Epithelial cell of proximal tubule (primary cell): ENCODE measurements at regions not wholly inside any gene's neighbourhood (a gene's known extent, or its start where the extent isn't known, plus 50 kb on each side); places are given as distances from the start of the nearest gene placed in this dataset.
"Not testable (repeated sequence)": the region's sequence is repeated elsewhere in the genome, so short reads cannot be mapped to it uniquely, and the experiment has no call there.

ENCODE experiments used
- DNase-seq: peaks from one replicate; pipeline ENCODE4 v3.0.0-alpha.2; 2011; ENCODE audit warnings: low read depth
- H3K4me3 ChIP-seq: 2 replicates; pipeline ENCODE4 v1.5.1; 2011; ENCODE audit warnings: low read depth, mild to moderate bottlenecking, low read length
- TF ChIP-seq, protein P1 (sequence below): conservative IDR thresholded peaks from 2 replicates; pipeline ENCODE4 v1.5.1; 2012; ENCODE audit warnings: low read depth, mild to moderate bottlenecking, low read length

DNA sequence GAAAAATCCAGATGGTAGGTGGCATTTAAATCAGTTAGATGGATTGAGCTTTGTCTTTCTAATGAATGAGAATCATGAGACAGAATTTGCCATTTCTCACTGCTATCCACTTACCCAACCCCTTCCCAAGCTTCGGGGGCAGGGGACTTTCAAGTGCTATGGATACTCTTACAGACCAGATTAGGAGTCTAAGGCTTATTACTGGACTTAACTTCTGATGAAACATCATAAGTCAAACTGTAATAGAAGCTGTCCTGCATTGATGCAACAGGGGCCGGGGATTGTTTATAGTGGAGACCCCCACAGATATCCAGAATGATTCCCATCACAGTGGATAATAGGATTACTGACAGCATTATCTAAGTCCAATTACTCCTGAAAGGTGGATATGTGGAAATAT lies 267.0 kb downstream of the NUF2 start:
- H3K4me3 ChIP-seq, result no peak overlapping the region
- no peak for DNase-seq
- TF ChIP-seq, protein P1, sequence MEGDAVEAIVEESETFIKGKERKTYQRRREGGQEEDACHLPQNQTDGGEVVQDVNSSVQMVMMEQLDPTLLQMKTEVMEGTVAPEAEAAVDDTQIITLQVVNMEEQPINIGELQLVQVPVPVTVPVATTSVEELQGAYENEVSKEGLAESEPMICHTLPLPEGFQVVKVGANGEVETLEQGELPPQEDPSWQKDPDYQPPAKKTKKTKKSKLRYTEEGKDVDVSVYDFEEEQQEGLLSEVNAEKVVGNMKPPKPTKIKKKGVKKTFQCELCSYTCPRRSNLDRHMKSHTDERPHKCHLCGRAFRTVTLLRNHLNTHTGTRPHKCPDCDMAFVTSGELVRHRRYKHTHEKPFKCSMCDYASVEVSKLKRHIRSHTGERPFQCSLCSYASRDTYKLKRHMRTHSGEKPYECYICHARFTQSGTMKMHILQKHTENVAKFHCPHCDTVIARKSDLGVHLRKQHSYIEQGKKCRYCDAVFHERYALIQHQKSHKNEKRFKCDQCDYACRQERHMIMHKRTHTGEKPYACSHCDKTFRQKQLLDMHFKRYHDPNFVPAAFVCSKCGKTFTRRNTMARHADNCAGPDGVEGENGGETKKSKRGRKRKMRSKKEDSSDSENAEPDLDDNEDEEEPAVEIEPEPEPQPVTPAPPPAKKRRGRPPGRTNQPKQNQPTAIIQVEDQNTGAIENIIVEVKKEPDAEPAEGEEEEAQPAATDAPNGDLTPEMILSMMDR, result no peak

DNA sequence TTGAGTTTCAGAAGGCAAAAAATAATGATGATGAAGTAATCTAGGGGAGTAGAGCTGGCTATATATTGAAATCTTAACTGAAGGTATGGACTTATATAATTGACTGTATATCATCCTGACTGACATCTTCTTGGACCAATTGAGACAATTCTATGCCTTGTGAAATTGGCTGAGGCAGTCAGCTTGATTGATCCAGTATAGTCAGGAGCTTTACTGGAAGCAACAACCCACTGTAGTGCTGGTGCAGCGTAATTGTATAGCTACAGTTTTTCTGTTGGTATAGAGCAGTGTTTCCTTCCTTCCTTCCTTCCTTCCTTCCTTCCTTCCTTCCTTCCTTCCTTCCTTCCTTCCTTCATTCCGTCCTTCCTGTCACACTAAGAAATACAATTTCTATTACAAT lies 268.0 kb downstream of the NUF2 start:
- DNase-seq, result no peak
- TF ChIP-seq, protein P1, result no peak
- H3K4me3 ChIP-seq, result no peak overlapping the region

DNA sequence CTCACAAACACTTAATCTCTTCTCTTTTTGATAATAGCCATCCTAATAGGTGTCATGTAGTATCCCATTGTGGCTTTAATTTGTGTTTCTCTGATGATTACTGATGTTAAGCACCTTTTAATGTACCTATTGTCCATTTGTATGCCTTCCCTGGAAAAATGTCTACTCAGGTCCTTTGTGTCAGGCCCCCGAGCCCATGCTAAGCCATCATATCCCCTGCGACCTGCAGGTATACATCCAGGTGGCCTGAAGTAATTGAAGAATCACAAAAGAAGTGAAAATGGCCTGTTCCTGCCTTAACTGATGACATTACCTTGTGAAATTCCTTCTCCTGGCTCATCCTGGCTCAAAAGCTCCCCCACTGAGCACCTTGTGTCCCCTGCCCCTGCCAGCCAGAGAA lies 269.4 kb downstream of the NUF2 start:
- DNase-seq, H3K4me3 ChIP-seq: not testable (repeated sequence)

DNA sequence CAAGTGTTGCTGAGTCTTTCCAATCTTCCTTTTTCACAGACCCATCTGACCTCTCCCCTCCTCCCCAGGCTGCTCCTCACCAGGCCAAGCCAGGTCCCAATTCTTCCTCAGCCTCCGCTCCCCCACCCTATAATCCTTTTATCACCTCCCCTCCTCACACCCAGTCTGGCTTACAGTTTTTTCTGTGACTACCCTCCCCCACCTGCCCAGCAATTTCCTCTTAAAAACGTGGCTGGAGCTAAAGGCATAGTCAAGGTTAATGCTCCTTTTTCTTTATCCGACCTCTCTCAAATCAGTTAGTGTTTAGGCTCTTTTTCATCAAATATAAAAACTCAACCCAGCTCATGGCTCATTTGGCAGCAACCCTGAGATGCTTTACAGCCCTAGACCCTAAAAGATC lies 270.9 kb downstream of the NUF2 start:
- not testable (repeated sequence) for H3K4me3 ChIP-seq, DNase-seq

DNA sequence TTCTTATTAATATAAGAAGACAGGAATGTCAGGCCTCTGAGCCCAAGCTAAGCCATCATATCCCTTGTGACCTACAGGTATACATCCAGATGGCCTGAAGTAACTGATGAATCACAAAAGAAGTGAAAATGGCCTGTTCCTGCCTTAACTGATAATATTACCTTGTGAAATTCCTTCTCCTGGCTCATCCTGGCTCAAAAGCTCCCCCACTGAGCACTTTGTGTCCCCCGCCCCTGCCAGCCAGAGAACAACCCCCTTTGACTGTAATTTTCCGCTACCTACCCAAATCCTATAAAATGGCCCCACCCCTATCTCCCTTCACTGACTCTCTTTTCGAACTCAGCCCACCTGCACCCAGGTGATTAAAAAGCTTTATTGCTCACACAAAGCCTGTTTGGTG lies 274.4 kb downstream of the NUF2 start:
- not testable (repeated sequence) for DNase-seq, H3K4me3 ChIP-seq

DNA sequence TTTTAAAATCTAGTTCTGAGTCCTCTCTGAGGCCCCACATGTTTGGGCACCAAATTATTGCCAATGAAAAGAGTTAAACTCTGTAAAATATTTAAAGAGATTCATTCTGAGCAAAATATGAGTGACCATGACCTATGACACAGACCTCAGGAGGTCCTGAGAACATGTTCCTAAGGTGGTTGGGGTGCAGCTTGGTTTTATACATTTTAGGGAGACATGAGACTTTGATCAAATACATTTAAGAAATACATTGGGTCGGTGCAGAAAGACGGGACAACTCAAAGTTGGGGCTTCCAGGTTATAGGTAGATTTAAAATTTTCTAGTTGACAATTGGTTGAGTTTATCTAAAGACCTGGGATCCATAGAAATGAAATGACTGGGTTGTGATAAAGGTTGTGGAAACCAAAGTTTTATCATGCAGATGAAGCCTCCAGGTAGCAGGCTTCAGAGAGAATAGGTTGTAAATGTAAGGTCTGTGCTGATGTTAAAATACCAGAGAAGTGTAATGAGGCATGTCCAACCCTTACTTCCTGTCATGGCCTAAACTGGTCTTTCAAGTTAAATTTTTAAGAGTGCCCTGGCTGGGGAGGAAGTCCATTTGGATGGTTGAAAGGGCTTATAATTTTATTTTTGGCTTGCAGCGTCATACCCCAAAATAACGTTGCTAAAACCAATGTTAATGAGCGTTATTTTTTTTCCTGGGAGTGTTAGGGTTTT lies 274.9 kb downstream of the NUF2 start:
- no peak for DNase-seq
- TF ChIP-seq, protein P1, result no peak
- no peak overlapping the region for H3K4me3 ChIP-seq

DNA sequence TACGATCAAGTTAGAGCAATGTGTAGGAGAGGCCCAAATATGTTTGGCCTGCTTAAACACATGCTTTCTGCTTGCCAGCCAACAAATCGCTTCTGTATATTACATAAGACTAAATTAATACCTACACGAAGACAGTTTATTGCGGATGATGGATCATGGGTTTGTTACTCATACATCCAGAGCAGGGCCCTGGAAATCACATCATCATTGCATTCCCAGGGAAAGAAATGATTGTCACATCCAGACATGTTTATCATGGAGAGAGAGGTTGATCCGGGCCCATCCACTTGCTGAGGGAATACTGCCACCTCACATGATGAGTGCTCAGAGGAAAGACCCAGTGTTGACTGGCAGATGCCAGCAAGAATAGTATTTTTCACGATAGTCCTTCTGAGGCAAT lies 282.6 kb downstream of the NUF2 start:
- TF ChIP-seq, protein P1, result no peak
- no peak for DNase-seq
- no peak overlapping the region for H3K4me3 ChIP-seq

DNA sequence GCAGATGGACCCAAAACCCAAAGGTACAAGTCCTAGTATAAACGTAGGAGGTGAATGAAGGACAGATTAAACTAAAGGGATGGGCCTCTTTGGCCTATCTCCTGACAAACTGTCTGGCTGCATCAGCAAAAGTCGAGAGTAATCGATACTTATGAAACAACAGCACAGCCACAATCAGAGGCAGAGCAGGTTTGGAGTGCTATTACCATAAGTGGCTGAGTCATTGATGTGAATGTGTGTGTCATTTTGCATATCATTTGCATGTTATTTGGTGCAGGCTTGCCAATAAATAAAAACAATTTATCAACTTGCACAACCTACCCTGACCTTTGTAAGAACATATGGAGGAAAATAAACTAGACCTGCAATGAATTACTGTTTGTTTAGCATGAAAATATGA lies 283.1 kb downstream of the NUF2 start:
- no peak overlapping the region for H3K4me3 ChIP-seq
- TF ChIP-seq, protein P1, result no peak
- no peak for DNase-seq

DNA sequence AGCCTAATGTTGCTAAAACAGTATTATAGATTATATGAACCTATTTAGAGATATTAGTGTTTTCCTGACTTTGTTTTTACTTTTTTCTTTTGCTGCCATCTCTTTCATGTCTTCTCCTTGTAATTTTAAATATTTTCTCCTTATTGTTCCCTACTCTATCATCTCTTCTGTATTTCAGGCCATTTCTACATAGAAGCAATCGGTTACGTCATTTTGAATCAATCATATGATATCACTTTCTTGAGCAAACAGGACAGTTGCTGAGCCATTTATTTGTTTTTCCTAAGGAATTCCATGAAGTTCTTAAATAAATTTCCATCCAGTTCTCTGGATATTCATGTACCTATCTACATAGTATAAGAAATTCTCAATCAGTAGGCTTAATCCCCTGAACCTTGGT lies 287.2 kb downstream of the NUF2 start:
- H3K4me3 ChIP-seq, result no peak overlapping the region
- DNase-seq, result no peak
- TF ChIP-seq, protein P1, result no peak
